C4-2B (cell line): ENCODE measurements at regions not wholly inside any gene's neighbourhood (a gene's known extent, or its start where the extent isn't known, plus 50 kb on each side); places are given as distances from the start of the nearest gene placed in this dataset.

ENCODE experiments used
- CTCF ChIP-seq: fragments of 450-650 bp; conservative IDR thresholded peaks from 2 replicates; pipeline ENCODE4 v1.5.1; 2017; ENCODE audit warnings: mild to moderate bottlenecking
- ZFX ChIP-seq: fragments of 450-650 bp; IDR thresholded peaks from 2 replicates; pipeline ENCODE4 v1.6.1; 2017

DNA sequence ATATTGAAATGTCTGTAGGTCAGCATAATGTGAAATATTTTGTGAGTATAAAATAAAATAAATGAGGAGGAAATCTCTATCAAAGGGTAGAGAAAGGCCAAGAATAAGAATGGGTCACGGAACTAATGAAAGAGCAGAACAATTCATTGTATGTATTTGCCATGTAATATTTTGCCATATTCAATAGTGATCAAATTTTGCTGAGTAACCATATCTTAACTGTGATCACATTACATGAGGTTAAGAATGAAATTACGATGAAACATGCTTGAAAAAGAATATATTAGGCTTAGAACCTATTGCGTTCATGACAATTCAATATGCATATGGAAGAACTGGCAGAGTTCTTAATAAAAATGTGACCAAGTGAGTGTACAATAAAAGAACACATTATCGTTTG is 437.2 kb upstream of the NRXN1 start:
- TF ChIP-seq CTCF (no peak), ZFX (no peak)
